ENCODE measurements at regions not wholly inside any gene's neighbourhood (a gene's known extent, or its start where the extent isn't known, plus 50 kb on each side); places are given as distances from the start of the nearest gene placed in this dataset.

DNA sequence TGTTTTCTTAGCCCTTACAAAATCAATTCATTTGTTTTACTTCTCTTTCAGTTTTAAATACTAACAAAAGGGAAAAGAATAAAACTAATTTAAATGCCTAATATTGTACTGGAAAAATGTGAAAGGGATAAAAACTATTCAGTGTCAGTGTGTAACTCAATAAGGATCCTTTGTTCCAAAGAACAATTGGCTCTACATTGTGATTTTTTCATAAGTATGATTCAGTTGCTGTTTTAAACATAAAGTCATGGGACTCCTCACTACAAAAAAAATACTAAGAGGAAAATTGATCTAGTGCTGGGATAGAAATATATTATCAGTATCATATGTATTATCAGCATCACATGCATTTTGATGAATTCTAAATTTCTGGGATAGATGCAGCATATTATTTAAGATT is 199.4 kb upstream of the TRAM1L1 start:
- no peak for DNase-seq
- peaks cover 0 to 3% (median 0%) of the 10 kb centered on the region in 12 donors for H3K9me3 ChIP-seq
- no peaks in the 10 kb centered on the region for H3K36me3 ChIP-seq
- H3K4me1 ChIP-seq: no peaks in the 10 kb centered on the region
- intact Hi-C loops (cut with DNase I): no loop called here
- no peaks in the 10 kb centered on the region for H3K27me3 ChIP-seq
- H3K27ac ChIP-seq: no peak overlapping the region
- no peak overlapping the region for H3K4me3 ChIP-seq
- no peak for ATAC-seq
- TF ChIP-seq, protein P1, sequence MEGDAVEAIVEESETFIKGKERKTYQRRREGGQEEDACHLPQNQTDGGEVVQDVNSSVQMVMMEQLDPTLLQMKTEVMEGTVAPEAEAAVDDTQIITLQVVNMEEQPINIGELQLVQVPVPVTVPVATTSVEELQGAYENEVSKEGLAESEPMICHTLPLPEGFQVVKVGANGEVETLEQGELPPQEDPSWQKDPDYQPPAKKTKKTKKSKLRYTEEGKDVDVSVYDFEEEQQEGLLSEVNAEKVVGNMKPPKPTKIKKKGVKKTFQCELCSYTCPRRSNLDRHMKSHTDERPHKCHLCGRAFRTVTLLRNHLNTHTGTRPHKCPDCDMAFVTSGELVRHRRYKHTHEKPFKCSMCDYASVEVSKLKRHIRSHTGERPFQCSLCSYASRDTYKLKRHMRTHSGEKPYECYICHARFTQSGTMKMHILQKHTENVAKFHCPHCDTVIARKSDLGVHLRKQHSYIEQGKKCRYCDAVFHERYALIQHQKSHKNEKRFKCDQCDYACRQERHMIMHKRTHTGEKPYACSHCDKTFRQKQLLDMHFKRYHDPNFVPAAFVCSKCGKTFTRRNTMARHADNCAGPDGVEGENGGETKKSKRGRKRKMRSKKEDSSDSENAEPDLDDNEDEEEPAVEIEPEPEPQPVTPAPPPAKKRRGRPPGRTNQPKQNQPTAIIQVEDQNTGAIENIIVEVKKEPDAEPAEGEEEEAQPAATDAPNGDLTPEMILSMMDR (IDR thresholded peaks at IDR 0.05): no peak
- no peak for TF ChIP-seq POLR2A (IDR thresholded peaks at IDR 0.05)

DNA sequence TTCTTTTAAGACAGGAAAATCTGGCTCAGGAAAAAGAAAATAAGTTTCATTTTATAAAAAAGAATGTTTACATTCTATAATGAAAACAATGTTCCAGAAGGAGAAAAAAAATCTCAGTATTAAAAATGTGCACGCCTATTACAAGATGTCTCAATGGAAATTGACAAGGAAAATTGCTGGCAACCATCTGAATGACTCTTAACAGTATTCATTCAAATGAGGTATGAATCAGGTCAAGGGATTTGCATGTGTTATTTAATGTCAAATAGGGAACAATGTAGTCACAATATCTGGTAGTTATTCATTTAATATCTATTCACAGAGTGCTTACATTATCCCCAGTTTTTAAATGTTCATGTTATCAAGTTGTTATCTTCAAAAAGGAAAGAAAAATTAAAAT is 208.4 kb upstream of the TRAM1L1 start:
- H3K36me3 ChIP-seq: no peaks in the 10 kb centered on the region
- no peaks in the 10 kb centered on the region for H3K9me3 ChIP-seq
- H3K27me3 ChIP-seq: no peaks in the 10 kb centered on the region
- intact Hi-C loops (cut with DNase I): no loop called here
- no peak overlapping the region for H3K27ac ChIP-seq
- no peak for ATAC-seq
- DNase-seq: no peak
- no peak overlapping the region for H3K4me3 ChIP-seq
- no peaks in the 10 kb centered on the region for H3K4me1 ChIP-seq
- WGBS, 4 donors: 1 to 86% (median 55%) methylated on average over 1 of the region's 1 CpG
- no peak for TF ChIP-seq POLR2A (IDR thresholded peaks at IDR 0.05)
- TF ChIP-seq, protein P1 (IDR thresholded peaks at IDR 0.05): no peak

DNA sequence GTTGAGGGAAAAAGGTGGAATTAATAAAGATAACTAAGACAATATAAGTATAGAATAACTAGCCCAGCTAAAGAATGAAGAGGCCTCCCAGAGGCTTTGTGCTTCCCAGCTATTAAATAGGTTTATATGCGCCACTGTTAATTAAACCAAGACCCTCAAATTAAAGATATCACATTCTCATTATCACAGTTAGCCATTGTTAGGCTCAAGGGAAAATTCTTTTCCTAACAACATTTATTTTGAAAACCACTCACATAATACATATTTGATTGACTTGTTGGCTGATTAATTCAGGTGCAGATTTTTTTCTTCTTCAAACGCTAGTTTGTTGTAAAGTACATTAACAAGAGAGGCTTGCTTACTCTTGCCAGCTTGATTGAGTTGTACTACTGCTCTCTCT is 216.8 kb upstream of the TRAM1L1 start:
- 73 to 92% (median 90%) methylated on average over 2 of the region's 2 CpGs for WGBS, 4 donors
- no peak for ATAC-seq
- no peak for DNase-seq

DNA sequence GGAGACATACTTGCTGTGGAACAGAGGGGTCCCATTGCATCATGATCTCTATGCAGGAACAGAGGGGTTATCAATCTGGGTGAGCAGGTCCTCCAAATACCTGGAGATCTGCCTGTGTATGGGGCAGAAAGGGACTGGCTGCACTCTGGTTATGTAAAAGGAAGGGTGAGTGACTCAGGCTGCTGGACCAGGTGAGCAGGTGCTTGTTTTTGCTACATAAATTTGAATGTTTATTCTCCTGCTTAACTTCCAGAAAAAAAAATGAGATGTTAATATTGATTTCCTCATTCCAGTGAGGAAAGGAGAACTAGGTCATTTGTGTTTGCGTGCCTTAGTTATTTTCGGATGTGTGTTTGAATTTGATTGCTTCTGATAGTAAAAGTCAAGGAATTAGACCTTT is 225.8 kb upstream of the TRAM1L1 start:
- Histone ChIP-seq H3K9me3 (peaks cover 0 to 12% (median 0%) of the 10 kb centered on the region in 12 donors), H3K27ac (no peak overlapping the region), H3K27me3 (no peaks in the 10 kb centered on the region), H3K4me1 (no peaks in the 10 kb centered on the region), H3K4me3 (no peak overlapping the region), H3K36me3 (no peaks in the 10 kb centered on the region)
- DNase-seq: no peak
- TF ChIP-seq, protein P1 (IDR thresholded peaks at IDR 0.05): no peak
- TF ChIP-seq POLR2A (IDR thresholded peaks at IDR 0.05): no peak
- intact Hi-C loops (cut with DNase I): no loop called here
- 81 to 88% (median 86%) methylated on average over 2 of the region's 2 CpGs for WGBS, 4 donors
- ATAC-seq: no peak

More for the DNA sequence above, 216.8 kb upstream of the TRAM1L1 start:
- intact Hi-C loops (cut with DNase I): no loop called here
- H3K36me3 ChIP-seq: no peaks in the 10 kb centered on the region
- no peak overlapping the region for H3K4me3 ChIP-seq
- TF ChIP-seq, protein P1 (IDR thresholded peaks at IDR 0.05): no peak
- TF ChIP-seq POLR2A (IDR thresholded peaks at IDR 0.05): no peak
- H3K4me1 ChIP-seq: no peaks in the 10 kb centered on the region
- peaks cover 0 to 6% (median 0%) of the 10 kb centered on the region in 12 donors for H3K9me3 ChIP-seq
- H3K27me3 ChIP-seq: no peaks in the 10 kb centered on the region
- H3K27ac ChIP-seq: no peak overlapping the region
